ENCODE measurements at regions not wholly inside any gene's neighbourhood (a gene's known extent, or its start where the extent isn't known, plus 50 kb on each side); places are given as distances from the start of the nearest gene placed in this dataset.
"Not testable (repeated sequence)": the region's sequence is repeated elsewhere in the genome, so short reads cannot be mapped to it uniquely, and the experiment has no call there.

- TF ChIP-seq POLR2A (IDR thresholded peaks at IDR 0.05; ENCODE audit: low read length) = no peak
- TF ChIP-seq GATA1 (IDR thresholded peaks at IDR 0.05; ENCODE audit: low read depth, low read length) = no peak
- DNase-seq = peak; percentile 48
Measured at GRCh38 chr3:155995525-155996370, 124.6 kb upstream of the KCNAB1 start.

- no peak for DNase-seq
- TF ChIP-seq POLR2A (IDR thresholded peaks at IDR 0.05; ENCODE audit: low read length) (no peak), GATA1 (IDR thresholded peaks at IDR 0.05; ENCODE audit: low read depth, low read length) (no peak)
Measured at GRCh38 chr3:155996882-155997281, 123.5 kb upstream of the KCNAB1 start.

DNA sequence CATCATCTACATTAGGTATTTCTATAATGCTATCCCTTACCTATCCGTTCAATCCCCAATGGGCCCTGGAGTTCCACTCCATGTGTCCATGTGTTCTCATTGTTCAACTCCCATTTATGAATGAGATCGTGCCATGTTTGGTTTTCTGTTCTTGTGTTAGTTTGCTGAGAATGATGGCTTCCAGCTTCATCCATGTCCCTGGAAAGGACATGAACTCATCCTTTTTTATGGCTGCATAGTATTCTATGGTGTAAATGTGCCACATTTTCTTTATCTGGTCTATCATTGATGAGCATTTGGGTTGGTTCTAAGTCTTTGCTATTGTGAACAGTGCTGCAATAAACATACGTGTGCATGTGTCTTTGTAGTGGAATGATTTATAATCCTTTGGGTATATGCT, 122.2 kb upstream of the KCNAB1 start:
- not testable (repeated sequence) for DNase-seq

DNA sequence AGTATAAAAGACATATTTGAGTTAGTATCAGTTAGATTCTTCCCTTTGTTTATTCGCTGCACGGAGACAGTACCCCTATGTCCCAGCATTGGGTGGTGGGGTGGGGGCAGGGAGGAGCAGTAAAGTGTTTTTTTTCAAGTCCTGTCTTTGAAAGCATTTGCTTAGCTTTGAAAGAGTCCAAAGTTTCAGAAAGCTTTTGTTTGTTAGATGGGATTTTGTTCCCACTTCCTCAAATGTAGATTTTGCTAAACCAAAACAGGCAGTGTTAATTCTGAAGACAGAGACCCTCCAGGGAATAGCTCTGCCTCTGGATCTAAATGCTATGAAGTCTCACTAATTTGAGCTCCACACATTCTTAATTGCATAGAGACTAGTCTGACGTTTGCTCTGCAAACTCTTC, 114.6 kb upstream of the KCNAB1 start:
- TF ChIP-seq POLR2A (IDR thresholded peaks at IDR 0.05; ENCODE audit: low read length) = no peak
- no peak for TF ChIP-seq GATA1 (IDR thresholded peaks at IDR 0.05; ENCODE audit: low read depth, low read length)
- DNase-seq = no peak

DNA sequence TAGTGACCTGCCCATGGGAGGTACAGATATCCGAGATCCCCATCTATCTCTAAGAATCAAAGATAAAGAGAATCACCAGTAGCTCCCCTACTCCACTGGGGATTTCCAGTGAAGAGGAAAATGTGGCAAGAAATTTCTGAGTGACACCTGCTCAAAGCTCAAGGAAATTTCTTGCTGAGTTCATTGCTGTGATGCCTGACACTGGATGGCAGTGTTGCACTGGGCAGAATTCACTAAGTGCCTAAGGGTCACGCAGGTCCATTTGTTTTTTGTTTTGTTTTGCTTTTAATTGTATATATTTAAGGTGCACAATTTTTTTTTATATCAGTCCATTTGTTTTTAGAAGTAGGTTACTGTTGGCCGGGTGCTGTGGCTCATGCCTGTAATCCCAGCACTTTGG, 109.5 kb upstream of the KCNAB1 start:
- TF ChIP-seq GATA1 (IDR thresholded peaks at IDR 0.05; ENCODE audit: low read depth, low read length) (no peak), POLR2A (IDR thresholded peaks at IDR 0.05; ENCODE audit: low read length) (no peak)
- DNase-seq = peak in 1 of 2 experiments; percentile 25

- no peak for TF ChIP-seq GATA1 (IDR thresholded peaks at IDR 0.05; ENCODE audit: low read depth, low read length)
- no peak for TF ChIP-seq POLR2A (IDR thresholded peaks at IDR 0.05; ENCODE audit: low read length)
- DNase-seq = no peak
Measured at GRCh38 chr3:156014489-156014888, 105.9 kb upstream of the KCNAB1 start.

- TF ChIP-seq POLR2A (IDR thresholded peaks at IDR 0.05; ENCODE audit: low read length) = no peak
- DNase-seq = no peak
Measured at GRCh38 chr3:156016902-156017301, 103.5 kb upstream of the KCNAB1 start.

DNA sequence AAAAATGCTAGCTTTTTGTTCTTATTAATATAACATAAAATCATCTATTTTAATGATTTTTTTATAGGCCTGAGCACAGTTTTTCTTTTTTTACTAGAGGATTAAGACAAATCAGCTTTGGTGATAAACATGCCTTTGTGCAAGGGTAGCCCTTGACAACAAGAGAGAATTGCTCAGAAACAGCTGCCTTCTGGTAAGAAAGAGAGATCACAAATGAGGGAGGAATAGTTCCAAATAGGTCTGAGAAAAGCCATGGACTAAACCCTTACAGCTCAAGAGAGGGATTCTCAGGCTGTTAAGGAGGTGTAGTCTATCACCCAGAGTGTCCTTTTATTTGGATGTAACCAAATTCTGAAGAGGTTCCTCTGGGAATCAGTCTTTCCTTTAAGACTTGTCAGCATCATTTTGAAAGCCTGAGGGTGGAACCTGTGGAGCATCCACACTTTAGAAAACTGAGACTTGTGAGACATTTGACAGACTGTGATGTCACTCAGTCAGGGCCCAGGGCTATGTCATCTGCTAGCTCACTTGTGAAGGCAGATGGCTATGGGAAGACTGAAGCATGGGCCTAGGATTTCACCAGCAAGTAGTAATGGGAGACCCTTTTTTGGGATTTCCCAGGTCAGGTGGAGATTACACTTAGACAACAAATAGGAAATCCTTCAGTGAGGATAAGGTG, 102.9 kb upstream of the KCNAB1 start:
- no peak for DNase-seq
- TF ChIP-seq POLR2A (IDR thresholded peaks at IDR 0.05; ENCODE audit: low read length) (no peak), GATA1 (IDR thresholded peaks at IDR 0.05; ENCODE audit: low read depth, low read length) (no peak)

- DNase-seq = no peak
- TF ChIP-seq POLR2A (IDR thresholded peaks at IDR 0.05; ENCODE audit: low read length) = no peak
- TF ChIP-seq GATA1 (IDR thresholded peaks at IDR 0.05; ENCODE audit: low read depth, low read length) = no peak
Measured at GRCh38 chr3:156024904-156025533, 95.4 kb upstream of the KCNAB1 start.

DNA sequence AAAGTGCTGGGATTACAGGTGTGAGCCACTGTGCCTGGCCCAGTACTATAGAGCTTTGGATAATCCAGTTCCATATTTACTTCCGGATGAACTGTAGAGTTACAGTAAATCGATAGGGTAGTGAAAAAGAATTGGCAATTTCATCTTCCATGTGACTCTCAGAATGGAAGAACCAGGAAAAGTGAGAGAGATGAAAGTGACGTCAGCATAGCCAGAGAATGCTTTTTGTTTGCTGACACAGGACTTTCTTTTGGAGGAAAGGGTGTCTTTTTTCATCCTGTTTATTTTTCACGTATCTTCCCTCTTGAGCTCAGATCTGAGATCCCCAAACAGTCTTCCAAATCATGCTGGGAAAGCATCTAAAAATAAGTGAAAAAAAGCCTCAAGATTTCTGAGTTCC, 91.2 kb upstream of the KCNAB1 start:
- no peak for DNase-seq
- TF ChIP-seq GATA1 (IDR thresholded peaks at IDR 0.05; ENCODE audit: low read depth, low read length) (no peak), POLR2A (IDR thresholded peaks at IDR 0.05; ENCODE audit: low read length) (no peak)

GRCh38 chr3:156030723-156031122, 89.7 kb upstream of the KCNAB1 start:
- DNase-seq = no peak
- TF ChIP-seq POLR2A (IDR thresholded peaks at IDR 0.05; ENCODE audit: low read length) (no peak), GATA1 (IDR thresholded peaks at IDR 0.05; ENCODE audit: low read depth, low read length) (no peak)

GRCh38 chr3:156033428-156033827, 87.0 kb upstream of the KCNAB1 start:
- no peak for DNase-seq
- no peak for TF ChIP-seq POLR2A (IDR thresholded peaks at IDR 0.05; ENCODE audit: low read length)
- TF ChIP-seq GATA1 (IDR thresholded peaks at IDR 0.05; ENCODE audit: low read depth, low read length) = no peak

DNA sequence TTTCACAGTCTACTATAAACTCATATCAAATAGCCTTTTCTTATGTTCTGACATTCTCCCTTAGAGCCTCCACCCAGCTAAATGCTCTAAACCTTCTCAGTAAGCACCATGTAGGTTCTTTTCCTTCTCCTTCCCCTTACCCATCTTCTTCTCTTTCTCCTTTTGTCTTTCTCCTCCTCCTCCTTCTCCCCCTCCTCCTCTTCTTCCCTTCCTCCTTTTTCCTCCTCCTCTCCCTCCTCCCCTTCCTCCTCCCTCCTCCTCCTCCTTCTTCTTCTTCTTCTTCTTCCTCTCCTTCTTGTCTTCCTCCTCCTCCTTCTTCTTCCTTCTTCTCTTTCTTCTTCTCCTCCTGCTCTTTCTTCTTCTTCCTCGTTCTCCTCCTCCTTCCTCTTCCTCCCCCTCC, 85.2 kb upstream of the KCNAB1 start:
- TF ChIP-seq POLR2A (IDR thresholded peaks at IDR 0.05; ENCODE audit: low read length) (no peak), GATA1 (IDR thresholded peaks at IDR 0.05; ENCODE audit: low read depth, low read length) (no peak)
- no peak for DNase-seq

GRCh38 chr3:156036258-156037053, 83.9 kb upstream of the KCNAB1 start:
- TF ChIP-seq GATA1 (IDR thresholded peaks at IDR 0.05; ENCODE audit: low read depth, low read length) (no peak), POLR2A (IDR thresholded peaks at IDR 0.05; ENCODE audit: low read length) (no peak)
- no peak for DNase-seq
